ENCODE measurements at regions not wholly inside any gene's neighbourhood (a gene's known extent, or its start where the extent isn't known, plus 50 kb on each side); places are given as distances from the start of the nearest gene placed in this dataset.

DNA sequence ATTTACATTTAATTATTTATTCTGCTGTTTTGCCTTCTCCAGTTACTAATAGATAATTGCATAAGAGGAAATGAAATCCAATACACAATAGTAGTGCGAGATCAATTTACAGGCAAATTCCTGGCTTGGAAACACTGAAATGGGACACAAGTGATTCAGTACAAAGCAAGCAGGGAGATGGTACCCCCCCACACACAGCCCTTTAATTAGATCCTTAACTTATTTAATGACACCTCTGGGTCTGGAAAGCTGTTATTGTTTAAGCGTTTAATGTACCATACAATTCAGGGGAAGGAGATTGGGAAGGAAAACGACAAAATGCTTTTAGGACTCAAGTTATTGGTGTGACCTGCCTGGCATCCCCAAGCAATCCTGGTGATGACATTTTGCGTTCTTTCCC, 318.2 kb downstream of the NPIPA8 start:
- H3K4me3 Mint-ChIP-seq (ENCODE audit: unreplicated experiment) = no peak overlapping the region
- no TSS peak for BruUV-seq (replicated peaks)
- ChIA-PET POLR2A (no interaction called here), CTCF (no interaction called here)
- no peaks in the 10 kb centered on the region for H3K4me1 Mint-ChIP-seq (ENCODE audit: insufficient read depth, unreplicated experiment)
- TF ChIP-seq, protein P1, sequence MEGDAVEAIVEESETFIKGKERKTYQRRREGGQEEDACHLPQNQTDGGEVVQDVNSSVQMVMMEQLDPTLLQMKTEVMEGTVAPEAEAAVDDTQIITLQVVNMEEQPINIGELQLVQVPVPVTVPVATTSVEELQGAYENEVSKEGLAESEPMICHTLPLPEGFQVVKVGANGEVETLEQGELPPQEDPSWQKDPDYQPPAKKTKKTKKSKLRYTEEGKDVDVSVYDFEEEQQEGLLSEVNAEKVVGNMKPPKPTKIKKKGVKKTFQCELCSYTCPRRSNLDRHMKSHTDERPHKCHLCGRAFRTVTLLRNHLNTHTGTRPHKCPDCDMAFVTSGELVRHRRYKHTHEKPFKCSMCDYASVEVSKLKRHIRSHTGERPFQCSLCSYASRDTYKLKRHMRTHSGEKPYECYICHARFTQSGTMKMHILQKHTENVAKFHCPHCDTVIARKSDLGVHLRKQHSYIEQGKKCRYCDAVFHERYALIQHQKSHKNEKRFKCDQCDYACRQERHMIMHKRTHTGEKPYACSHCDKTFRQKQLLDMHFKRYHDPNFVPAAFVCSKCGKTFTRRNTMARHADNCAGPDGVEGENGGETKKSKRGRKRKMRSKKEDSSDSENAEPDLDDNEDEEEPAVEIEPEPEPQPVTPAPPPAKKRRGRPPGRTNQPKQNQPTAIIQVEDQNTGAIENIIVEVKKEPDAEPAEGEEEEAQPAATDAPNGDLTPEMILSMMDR (IDR thresholded peaks at IDR 0.05; ENCODE audit: unreplicated experiment) = no peak
- peaks cover 10% of the 10 kb centered on the region for H3K9me3 Mint-ChIP-seq (ENCODE audit: unreplicated experiment)
- H3K27me3 Mint-ChIP-seq (ENCODE audit: insufficient read depth, unreplicated experiment) = no peaks in the 10 kb centered on the region
- H3K36me3 Mint-ChIP-seq (ENCODE audit: insufficient read depth, unreplicated experiment) = no peaks in the 10 kb centered on the region
- intact Hi-C loops (cut with micrococcal nuclease) = no loop called here
- H3K27ac Mint-ChIP-seq (ENCODE audit: low read depth, unreplicated experiment) = no peak overlapping the region
- no peak for DNase-seq (ENCODE audit: unreplicated experiment)

DNA sequence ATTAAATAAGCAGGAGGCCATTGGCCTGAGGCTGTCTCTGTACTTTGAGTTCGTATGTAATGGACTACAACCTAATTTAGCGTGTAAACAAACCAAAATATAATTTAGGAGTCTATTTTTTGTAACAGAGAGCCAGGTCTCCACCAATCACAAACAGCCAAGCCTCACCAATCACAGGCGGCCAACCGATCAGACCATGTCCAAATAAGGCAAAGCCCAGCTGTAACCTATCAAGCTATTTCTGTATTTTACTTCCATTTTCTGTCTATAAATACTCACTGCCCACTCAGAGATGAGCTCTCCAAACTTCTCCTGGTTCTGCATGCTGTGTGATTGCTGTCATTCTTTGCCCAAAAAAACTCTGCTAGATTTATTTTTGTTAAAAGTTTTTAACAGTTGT, 322.7 kb downstream of the NPIPA8 start:
- no TSS peak for BruUV-seq (replicated peaks)
- ChIA-PET CTCF (no interaction called here), POLR2A (no interaction called here)
- Mint-ChIP-seq H3K27me3 (ENCODE audit: insufficient read depth, unreplicated experiment) (no peaks in the 10 kb centered on the region), H3K27ac (ENCODE audit: low read depth, unreplicated experiment) (no peak overlapping the region), H3K36me3 (ENCODE audit: insufficient read depth, unreplicated experiment) (no peaks in the 10 kb centered on the region), H3K4me1 (ENCODE audit: insufficient read depth, unreplicated experiment) (no peaks in the 10 kb centered on the region), H3K9me3 (ENCODE audit: unreplicated experiment) (peaks cover 29% of the 10 kb centered on the region), H3K4me3 (ENCODE audit: unreplicated experiment) (no peak overlapping the region)
- TF ChIP-seq, protein P1 (IDR thresholded peaks at IDR 0.05; ENCODE audit: unreplicated experiment) = no peak
- DNase-seq (ENCODE audit: unreplicated experiment) = no peak
- intact Hi-C loops (cut with micrococcal nuclease) = no loop called here

DNA sequence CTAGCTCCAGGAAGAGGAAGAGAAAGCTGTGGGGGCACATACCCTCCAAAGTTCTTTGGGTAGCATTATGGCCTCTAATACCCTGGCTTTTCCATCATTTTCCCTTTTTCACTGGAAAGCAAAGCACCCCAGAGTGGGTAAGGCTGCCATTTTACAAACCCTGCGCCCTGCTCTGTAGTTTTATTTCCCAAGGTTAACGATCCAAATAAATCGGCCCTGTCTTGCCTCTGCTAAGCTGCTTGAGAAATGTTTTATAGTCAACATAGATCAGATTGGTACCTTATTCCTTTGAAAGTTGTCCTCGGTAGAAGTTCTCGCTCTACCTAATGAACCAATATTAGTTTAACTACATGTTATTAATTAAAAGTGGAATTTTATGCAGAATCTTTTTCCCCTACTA, 328.2 kb downstream of the NPIPA8 start:
- ChIA-PET POLR2A (no interaction called here), CTCF (interaction anchor here (0.7 kb wide), 1 partner anchor 65 kb away, joined by 3 read pairs; no protein-coding TSS in a partner anchor)
- Mint-ChIP-seq H3K27me3 (ENCODE audit: insufficient read depth, unreplicated experiment) (no peaks in the 10 kb centered on the region), H3K27ac (ENCODE audit: low read depth, unreplicated experiment) (no peak overlapping the region), H3K36me3 (ENCODE audit: insufficient read depth, unreplicated experiment) (no peaks in the 10 kb centered on the region), H3K4me1 (ENCODE audit: insufficient read depth, unreplicated experiment) (no peaks in the 10 kb centered on the region), H3K4me3 (ENCODE audit: unreplicated experiment) (no peak overlapping the region), H3K9me3 (ENCODE audit: unreplicated experiment) (peaks cover 40% of the 10 kb centered on the region)
- TF ChIP-seq, protein P1 (IDR thresholded peaks at IDR 0.05; ENCODE audit: unreplicated experiment) = no peak
- no TSS peak for BruUV-seq (replicated peaks)
- intact Hi-C loops (cut with micrococcal nuclease) = no loop called here
- no peak for DNase-seq (ENCODE audit: unreplicated experiment)

DNA sequence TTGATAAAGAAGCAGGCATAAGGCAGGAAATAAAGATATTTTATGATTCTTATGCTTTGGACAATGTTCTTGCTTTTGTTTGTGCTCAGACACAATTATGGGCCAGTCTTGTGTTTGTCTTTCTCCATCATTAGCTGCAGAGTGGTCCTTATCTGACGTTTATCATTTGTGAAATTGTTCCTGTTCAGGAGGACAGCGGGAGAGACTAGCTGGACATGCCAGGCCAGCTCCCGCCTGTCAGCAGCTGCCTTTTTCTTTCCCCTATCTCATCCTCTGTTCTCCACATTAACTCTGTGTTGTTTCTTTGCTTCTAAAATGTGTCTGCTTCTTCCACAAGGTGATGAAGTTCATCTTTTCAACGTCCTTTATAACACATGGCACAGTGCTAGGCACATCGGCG, 333.5 kb downstream of the NPIPA8 start:
- CTCF ChIA-PET = no interaction called here
- BruUV-seq (replicated peaks) = no TSS peak
- no peak for DNase-seq (ENCODE audit: unreplicated experiment)
- Mint-ChIP-seq H3K9me3 (ENCODE audit: unreplicated experiment) (peaks cover 26% of the 10 kb centered on the region), H3K4me1 (ENCODE audit: insufficient read depth, unreplicated experiment) (no peaks in the 10 kb centered on the region), H3K27ac (ENCODE audit: low read depth, unreplicated experiment) (no peak overlapping the region), H3K27me3 (ENCODE audit: insufficient read depth, unreplicated experiment) (no peaks in the 10 kb centered on the region), H3K36me3 (ENCODE audit: insufficient read depth, unreplicated experiment) (no peaks in the 10 kb centered on the region), H3K4me3 (ENCODE audit: unreplicated experiment) (no peak overlapping the region)
- POLR2A ChIA-PET = no interaction called here
- TF ChIP-seq, protein P1 (IDR thresholded peaks at IDR 0.05; ENCODE audit: unreplicated experiment) = no peak
- intact Hi-C loops (cut with micrococcal nuclease) = no loop called here

Measured in MCF 10A (cell line).